HG03558 (cell line): ENCODE measurements at regions not wholly inside any gene's neighbourhood (a gene's known extent, or its start where the extent isn't known, plus 50 kb on each side); places are given as distances from the start of the nearest gene placed in this dataset.
"Not testable (repeated sequence)": the region's sequence is repeated elsewhere in the genome, so short reads cannot be mapped to it uniquely, and the experiment has no call there.

ENCODE experiments used
- ATAC-seq: cut with Tn5 transposase; IDR thresholded peaks from one replicate; pipeline ENCODE4 v1.9.1; 2021; ENCODE audit warnings: moderate number of reproducible peaks; ENCODE audit not compliant: unreplicated experiment; ENCODE audit errors: extremely low read depth

DNA sequence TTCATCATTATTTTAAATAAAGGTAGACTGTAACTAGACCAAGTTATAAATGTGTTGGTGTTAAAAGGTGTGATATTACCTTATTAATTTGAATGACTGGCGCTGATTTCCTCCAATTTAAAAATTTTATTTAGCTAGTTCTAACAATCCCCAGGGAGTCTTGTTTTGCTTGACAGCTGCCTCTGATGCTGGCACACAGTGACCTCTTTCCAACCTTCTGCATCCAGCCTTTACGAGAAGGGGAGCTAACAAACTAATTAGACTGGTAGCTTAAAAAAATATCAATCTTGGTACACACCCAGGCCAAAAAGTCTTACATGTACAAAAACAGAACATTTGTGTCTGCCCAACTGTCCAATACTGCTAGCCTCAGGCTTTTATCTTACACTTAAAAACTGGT, 51.8 kb upstream of the ENPEP start:
- no peak for ATAC-seq

DNA sequence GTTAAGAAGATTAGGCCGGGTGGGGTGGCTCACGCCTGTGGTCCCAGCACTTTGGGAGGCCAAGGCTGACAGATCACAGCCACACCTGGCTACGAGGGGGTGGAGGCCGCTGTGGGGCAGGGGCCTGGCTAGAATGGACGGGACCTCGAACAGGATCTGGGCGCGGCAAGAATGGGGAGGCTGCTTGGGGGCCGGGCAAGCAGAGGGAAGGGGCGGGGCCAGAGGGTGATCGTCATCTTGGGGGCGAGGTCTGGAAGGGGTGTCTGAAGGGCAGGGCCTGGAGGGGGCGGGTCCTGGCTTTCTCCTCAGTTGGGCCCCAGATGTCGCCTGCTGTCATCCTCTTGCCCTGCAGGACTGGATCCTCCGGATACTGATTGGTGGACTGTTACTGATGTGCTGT, 57.3 kb upstream of the ENPEP start:
- ATAC-seq = no peak

DNA sequence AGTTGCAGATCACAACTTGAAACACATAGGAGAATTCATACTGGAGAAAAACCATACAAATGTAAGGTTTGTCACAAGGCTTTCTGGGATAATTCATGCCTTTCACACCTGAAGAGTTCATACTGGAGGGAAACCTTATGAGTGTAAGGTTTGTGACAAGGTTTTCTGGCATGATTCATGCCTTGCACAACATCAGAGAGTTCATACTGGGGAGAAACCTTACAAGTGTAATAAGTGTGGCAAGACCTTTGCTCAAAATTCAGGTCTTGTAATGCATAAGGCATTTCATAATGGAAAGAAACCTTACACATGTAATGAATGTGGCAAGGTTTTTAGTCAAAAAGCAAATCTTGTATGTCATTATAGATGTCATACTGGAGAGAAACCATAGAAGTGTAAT, 58.8 kb upstream of the ENPEP start:
- no peak for ATAC-seq

DNA sequence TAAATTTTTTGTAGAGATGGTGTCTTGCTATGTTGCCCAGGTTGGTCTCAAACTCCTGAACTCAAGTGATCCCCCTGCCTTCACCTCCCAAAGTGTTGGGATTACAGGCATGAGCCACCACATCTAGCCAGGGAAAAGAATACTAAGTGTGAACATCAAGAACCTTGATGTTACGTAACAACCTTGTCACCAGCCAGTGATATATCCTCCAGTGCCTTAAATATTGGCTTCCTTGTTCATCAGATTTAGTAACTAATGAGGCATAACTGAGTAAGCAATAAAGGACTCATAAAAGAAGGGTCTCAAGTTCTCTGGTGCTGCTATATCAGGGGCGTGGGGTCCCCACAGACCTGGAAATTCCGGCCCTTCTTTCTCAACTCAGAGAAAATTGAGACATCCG, 60.5 kb upstream of the ENPEP start:
- no peak for ATAC-seq

DNA sequence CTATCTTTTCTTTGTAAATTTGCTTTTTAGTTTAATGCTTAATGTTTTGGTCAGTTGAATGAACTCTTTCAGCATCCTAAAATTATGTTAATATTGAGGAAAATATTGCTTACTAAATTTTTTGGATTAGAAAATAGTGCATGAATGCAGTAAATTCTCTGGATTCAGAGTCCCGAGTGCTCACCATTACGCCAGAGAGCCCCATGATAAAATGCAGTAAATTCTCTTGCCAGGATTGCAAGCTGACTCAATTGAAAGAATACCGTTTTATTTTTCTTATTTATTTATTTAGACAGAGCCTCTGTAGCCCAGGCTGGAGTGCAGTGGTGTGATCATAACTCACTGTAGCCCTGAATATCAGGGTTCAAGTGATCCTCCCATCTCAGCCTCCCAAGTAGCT, 60.9 kb upstream of the ENPEP start:
- no peak for ATAC-seq

DNA sequence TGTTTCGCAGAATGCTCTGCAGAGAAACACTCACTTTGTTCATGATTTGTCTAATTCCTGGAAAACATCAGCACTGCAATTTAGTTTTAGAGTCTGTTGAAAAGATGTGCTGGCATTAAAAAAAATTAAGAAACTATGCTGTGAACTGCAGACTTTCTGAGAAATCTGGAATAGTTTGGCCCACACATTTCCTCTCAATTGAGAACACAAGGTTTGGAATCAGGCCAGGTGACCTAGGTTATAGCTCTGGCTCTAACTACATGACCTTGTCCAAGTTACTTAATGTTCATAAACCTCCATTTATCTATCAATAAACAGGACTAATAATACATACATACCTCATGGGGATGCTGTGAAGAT, 61.4 kb upstream of the ENPEP start:
- no peak for ATAC-seq

DNA sequence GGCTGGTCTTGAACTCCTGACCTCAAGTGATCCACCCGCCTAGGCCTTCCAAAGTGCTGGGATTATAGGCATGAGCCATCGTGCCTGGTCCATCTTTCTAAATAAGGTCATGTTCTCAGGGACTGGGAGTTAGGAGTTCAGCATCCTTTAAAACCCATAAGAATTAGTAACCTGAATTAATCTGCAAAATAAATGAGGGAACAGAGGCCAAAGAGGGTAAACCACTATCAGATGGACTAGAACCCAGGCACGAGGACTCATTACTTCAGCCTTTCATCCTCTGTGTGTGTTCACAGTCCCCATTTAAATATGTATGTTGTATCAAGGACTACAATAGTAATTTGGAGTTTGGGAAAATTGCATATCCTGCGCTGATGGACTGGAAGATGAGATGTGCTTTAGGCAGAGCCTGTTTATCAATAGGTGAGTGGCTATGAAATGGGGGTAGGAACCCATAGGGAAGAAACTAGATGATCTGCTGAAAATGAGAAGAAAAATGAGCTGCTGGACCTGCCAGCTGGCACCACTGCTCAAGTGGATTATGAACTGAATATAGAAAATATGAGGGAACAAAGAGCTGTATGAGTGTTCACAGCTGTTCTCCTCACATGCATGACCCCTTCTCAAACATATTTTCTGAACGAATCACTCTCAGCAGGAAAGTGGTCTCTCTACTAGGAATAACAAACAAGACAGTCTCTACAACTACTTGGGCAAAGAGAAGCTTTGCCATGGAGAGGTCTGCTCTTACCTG, 62.0 kb upstream of the ENPEP start:
- ATAC-seq = not testable (repeated sequence)

DNA sequence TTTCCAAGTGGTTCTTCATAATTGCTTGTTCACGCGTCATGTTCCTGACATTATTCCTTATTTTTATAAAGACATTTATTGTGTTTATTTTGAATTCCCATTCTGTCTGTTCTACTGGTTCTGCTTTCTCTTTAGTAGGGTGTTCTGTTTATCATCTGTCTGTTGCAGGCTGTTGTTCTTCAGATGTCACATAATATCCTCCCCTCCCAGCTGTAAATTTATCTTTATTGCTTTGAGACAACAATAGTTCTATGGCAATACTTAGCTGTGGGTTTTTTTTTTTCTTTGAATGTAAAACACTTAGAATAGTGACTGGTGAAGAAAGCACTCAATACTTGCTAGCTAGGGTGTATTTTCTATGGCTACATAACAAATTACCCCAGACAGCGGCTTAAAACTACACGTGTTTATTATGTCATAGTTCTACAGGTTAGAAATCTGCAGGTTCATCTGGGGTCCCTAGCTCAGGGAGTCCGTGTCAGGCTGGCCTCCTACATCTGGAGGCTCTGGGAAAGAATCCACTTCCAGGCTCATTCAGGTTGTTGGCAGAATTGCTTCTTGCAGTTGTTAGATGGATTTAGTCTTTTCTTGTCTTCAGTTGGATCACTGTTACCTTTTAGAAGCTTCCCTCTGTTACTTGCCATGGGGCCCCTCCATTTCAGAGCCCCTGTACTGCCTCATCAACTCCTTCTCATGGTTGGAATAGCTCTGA, 63.4 kb upstream of the ENPEP start:
- no peak for ATAC-seq

DNA sequence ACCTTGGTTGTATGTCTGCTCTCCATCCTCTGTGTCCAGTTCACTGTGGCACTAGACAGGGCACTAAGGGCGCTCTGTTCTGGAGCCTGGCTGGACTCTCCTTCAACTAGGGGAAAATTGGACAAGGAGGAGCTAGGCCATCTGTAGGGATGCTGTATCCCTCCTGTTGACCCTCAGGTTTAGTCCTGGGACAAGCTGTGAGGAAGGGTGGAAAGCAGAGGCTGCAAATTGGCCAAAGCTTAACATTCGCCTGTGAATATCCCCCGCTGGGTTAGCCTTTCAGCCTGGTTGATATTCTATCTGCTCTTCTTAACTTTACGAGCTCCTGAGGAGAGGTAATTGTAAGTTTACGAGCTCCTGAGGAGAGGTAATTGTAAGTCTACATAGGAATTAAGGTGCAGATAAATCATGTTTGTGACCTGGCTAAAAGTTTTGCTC, 64.4 kb upstream of the ENPEP start:
- ATAC-seq = no peak

DNA sequence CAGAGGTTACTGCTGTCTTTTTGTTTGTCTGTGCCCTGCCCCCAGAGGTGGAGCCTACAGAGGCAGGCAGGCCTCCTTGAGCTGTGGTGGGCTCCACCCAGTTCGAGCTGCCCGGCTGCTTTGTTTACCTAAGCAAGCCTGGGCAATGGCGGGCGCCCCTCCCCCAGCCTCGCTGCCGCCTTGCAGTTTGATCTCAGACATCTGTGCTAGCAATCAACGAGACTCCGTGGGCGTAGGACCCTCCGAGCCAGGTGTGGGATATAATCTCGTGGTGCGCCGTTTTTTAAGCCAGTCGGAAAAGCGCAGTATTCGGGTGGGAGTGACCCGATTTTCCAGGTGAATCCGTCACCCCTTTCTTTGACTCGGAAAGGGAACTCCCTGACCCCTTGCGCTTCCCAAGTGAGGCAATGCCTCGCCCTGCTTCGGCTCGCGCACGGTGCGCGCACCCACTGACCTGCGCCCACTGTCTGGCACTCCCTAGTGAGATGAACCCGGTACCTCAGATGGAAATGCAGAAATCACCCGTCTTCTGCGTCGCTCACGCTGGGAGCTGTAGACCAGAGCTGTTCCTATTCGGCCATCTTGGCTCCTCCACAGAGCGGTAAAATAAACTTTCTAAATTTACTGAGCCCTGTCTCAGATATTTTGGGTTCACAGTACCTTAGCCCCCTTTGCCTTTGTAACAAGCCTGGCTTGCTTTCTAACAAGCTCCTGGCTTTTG, 64.9 kb upstream of the ENPEP start:
- ATAC-seq = not testable (repeated sequence)

DNA sequence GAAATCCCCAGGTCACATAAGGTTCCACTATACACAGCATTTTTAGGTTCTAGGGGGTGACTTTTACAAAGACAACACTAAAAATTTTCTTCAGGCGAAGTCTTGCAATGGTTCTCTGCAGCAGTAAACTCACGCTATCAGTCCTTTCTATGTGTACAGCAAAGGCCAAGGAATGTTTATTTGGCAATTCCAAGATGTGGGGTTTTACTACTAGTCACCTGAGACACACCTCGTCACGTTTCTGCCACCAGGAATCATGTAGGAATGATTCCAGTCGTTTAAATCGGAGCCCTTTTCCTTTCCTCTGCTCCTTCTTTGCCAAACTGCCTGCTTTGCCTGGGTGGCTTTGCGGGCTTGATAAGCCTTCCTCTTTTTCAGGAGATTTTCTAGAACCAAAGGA, 75.9 kb upstream of the ENPEP start:
- ATAC-seq = no peak

DNA sequence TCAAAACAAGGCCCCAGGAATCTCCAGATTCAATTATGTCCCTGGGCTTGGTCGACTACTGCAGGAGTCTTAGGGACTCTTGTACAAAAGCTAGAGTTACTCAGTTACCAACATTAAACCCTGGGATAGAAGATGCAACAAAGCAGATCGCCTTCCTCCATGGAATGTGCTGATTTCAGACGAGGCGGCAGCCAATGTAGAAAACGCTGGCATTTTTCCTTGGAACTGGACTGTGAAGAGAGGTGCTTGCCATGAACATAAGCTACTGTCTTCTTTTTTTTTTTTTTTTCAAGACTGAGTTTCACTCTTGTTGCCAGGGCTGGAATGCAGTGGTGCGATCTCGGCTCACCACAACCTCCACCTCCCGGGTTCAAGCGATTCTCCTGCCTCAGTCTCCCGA, 76.9 kb upstream of the ENPEP start:
- ATAC-seq = not testable (repeated sequence)

DNA sequence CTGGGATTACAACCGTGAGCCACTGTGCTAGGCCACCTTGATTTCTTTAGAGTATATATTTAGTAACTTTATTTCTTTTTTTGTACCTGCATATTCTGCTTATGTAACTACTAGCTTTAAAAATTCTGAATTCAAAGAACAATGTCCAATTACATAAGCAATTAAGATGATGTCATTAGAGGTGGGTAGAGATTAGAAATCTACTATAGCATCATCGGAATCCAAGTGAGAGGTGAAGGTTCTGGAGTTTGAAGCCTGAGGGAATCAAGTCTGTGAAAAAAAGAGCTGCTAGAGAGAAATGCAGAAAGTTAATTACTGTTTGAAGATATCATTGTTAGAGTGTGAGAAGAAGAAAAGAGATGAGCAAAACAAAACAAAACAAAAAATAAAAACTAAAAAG, 79.0 kb upstream of the ENPEP start:
- no peak for ATAC-seq

DNA sequence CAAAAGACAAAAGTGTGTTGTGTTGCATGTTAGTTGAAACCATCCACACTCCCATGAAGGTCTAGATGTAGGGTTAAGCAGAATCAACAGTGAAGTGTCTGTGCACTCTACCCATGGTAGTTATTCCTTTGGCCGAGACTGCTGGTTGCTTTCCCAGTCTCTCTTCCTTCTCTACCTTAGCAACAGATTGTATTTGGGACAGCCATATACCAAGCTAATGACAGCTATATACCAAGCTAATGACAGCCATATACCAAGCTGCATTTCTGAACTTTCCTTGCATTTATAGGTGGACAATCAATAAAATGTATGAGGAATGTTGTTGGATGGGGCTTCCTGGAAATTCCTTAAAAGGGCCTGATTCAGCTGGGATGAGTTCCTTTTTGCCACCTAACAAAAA, 80.5 kb upstream of the ENPEP start:
- ATAC-seq = no peak

DNA sequence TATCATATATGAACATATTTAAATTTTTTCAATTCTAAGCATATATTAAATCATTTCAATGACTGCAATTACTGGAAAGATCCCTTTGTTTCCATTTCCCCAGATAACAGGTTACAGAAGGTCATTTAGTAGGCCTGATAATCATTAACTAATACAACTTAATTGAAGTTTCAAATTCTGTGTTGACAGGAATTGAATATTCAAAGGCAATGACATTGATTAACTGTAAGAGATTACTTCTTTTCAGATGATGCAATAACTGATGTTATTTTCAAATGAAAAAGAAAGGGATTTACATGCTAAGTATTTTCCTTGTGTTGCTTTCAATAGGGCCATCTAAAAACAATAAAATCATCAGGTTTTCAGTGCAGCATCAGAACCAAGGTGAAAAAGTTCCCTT, 81.1 kb upstream of the ENPEP start:
- no peak for ATAC-seq

DNA sequence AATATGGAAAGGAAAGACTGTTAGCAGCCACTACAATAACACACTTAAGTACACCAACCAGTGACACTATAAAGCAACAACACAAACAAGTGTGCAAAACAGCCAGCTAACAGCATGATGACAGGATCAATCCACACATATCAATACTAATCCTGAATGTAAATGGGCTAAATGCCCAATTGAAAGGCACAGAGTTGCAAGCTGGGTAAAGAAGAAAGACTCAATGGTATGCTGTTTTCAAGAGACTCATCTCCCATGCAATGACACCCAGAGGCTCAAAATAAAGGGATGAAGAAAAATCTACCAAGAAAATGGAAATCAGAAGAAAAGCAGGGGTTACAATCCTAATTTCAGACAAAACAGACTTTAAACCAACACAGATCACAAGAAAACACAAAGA, 94.2 kb upstream of the ENPEP start:
- ATAC-seq = no peak

DNA sequence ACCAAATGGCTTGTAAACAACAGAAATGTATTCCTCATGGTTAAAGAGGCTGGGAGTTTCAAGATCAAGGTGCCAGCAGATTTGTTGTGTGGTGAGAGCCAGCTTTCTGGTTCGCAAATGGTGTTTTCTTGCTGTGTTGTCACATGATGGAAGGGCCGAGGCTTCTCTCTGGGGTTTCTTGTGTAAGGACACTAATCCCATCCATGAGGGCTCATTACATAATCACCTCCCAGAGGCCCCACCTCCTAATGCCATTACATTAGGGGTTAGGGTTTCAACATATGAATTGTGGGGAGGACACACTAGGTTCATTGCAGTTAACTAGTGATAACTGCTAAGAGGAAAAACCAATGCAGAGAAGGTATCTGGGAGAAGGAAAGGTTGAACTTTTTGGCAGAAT, 103.5 kb upstream of the ENPEP start:
- no peak for ATAC-seq

DNA sequence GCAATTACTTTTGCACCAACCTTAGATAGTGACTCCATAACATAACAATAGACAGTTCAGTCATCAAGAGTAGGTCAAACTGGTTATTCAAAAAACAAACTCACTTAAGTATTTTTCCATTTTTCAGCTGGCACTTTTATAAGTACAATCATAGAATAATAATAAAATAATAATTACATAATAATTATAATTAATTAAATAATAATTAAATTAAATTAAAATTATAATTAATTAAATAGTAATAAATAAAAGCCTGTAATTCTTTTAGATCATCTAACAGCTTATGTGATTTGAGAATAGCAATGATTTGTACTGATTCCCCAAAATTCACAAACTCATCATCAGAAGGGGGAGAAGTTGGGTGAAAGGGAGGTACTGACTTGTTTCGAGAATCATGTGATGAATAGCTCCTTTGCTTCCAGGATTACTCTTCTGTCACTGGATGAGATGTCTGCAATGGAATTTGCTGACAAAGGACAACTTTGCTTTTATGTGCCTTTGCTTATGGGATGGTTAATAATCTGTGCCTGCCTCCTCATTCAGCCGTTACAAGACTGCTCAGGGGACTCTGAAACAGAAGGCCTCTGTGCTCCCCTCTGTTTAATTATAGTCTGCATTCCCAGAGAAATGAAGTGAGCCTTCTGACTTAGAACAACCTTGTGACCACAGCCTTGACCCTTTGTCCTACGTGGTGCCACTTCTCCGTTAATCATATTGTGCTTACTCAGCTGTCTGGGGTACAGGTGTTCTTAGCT, 104.8 kb upstream of the ENPEP start:
- no peak for ATAC-seq

DNA sequence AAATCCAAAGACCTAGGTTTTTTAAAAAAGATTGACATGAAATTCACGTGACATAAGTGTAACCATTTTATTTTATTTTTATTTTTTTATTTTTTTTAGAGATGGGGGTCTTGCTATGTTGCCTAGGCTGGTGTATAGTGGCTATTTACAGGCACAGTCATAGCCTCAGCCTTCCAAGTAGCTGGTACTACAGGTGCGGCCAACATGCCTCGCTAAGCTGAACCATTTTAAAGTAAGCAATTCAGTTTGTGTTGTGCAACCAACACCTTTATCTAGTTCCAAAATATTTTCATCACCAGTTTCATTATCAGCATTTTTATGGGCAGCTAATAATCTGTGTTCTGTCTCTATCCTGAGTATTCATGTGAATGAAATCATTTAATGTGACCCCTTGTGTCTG, 107.5 kb upstream of the ENPEP start:
- no peak for ATAC-seq

DNA sequence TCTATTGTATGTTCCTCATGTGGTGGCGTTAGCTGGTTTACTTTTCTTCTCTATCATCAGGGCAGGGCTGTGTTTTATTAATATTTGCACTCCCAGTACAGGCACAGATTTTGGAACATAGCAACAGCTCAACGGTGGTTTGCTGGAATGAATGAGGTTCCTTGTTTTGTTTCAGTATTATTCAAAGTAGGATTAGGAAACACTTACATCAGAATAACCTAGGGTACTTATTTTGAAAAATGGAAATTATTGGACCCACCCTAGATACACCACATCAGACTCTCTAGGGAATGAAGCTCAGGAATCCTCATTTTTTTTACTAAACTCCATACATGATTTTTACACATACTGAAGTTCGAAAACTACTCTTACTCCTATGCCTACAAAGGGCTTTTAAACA, 108.8 kb upstream of the ENPEP start:
- ATAC-seq = no peak

DNA sequence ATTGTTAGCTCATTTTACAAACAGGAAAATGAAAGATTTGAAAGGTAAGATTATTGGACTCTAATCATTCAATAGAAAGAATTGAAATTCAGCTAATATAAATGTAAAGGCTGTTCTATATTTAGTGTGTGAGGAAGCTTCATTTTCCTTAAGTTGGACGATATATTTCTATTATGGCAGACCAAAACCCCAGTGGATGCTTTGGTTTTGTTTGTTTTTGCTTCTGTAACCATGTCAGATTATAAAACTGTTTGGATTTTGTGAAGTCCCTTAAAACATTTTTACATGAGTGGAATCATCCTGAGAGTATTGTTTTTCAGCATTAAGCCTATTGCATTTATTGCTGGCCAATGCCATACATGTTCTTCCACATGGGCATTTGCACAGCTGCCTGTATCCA, 110.2 kb upstream of the ENPEP start:
- no peak for ATAC-seq
